Lung (tissue), 11 donors: ENCODE measurements at regions not wholly inside any gene's neighbourhood (a gene's known extent, or its start where the extent isn't known, plus 50 kb on each side); places are given as distances from the start of the nearest gene placed in this dataset.
A peak's percentile ranks its signal among the peaks of the same experiment; 100 is the strongest.

Experiments
- ATAC-seq: fragments of 200-7000 bp; cut with Tn5 transposase; one replicate; pipeline ENCODE4 v1.9.1; 2020; ENCODE audit warnings: moderate number of reproducible peaks; ENCODE audit not compliant: insufficient read depth, low FRiP score
- DNase-seq, 3 donors: peaks; one replicate each; pipeline ENCODE4 v3.0.0-alpha.2; 2013 to 2017
- H3K27ac ChIP-seq, 2 donors: one replicate each; pipeline ENCODE4 v1.5.1; 2013; ENCODE audit warnings: mild to moderate bottlenecking in 2 of 2, moderate library complexity in 2 of 2, control low read depth in 1 of 2, inconsistent platforms in 1 of 2, low read depth in 1 of 2, low read length in 1 of 2
- H3K27me3 ChIP-seq, 3 donors: one replicate each; pipeline ENCODE4 v1.5.1; 2013; ENCODE audit warnings: low read length in 2 of 3; ENCODE audit not compliant: control insufficient read depth in 3 of 3, insufficient read depth in 3 of 3
- H3K36me3 ChIP-seq, 4 donors: one replicate each; pipeline ENCODE4 v1.5.1; 2013; ENCODE audit warnings: low read length in 4 of 4, mild to moderate bottlenecking in 1 of 4, moderate library complexity in 1 of 4; ENCODE audit not compliant: control insufficient read depth in 4 of 4, insufficient read depth in 4 of 4
- H3K4me1 ChIP-seq, 5 donors: one replicate each; pipeline ENCODE4 v1.5.1; 2013; ENCODE audit warnings: low read length in 5 of 5, mild to moderate bottlenecking in 2 of 5, moderate library complexity in 1 of 5; ENCODE audit not compliant: control insufficient read depth in 5 of 5, insufficient read depth in 5 of 5
- H3K4me3 ChIP-seq: one replicate; pipeline ENCODE4 v1.5.1; 2013; ENCODE audit warnings: mild to moderate bottlenecking, control low read depth, moderate library complexity
- H3K9ac ChIP-seq, 2 donors: one replicate each; pipeline ENCODE4 v1.5.1; 2013; ENCODE audit warnings: low read length in 2 of 2, control low read depth in 1 of 2; ENCODE audit not compliant: insufficient read depth in 1 of 2
- H3K9me3 ChIP-seq, 4 donors: one replicate each; pipeline ENCODE4 v1.5.1; 2013; ENCODE audit warnings: low read length in 3 of 4, mild to moderate bottlenecking in 1 of 4, moderate library complexity in 1 of 4; ENCODE audit not compliant: control insufficient read depth in 4 of 4, insufficient read depth in 3 of 4
- WGBS, 2 donors: extraction: QIAGEN DNeasy Blood & Tissue Kit; methylation state at CpG; one replicate each; pipeline ENCODE4 v1.1.7; 2013; 5-methylcytosine and 5-hydroxymethylcytosine counted together
- TF ChIP-seq, protein P1 (sequence below): IDR thresholded peaks from 2 replicates; pipeline ENCODE4 v1.5.1; 2012; ENCODE audit warnings: mild to moderate bottlenecking; ENCODE audit errors: control extremely low read depth, extremely low read depth
- donor health status: control.
- donor health status: control.
- donor health status: Bipolar disorder and iron deficiency.
- donor health status: healthy.
- donor health status: DM: yes; HTN: yes; CAD: no.

- no peak for ATAC-seq
- Histone ChIP-seq H3K27me3 (no peaks in the 10 kb centered on the region), H3K27ac (no peak overlapping the region), H3K4me1 (peaks cover 0 to 3% (median 0%) of the 10 kb centered on the region in 5 donors), H3K4me3 (no peak overlapping the region), H3K9me3 (no peaks in the 10 kb centered on the region), H3K9ac (no peak overlapping the region), H3K36me3 (no peaks in the 10 kb centered on the region)
- no peak for DNase-seq
- WGBS, 2 donors = 94 to 98% methylated on average over 2 of the region's 2 CpGs
- TF ChIP-seq, protein P1, sequence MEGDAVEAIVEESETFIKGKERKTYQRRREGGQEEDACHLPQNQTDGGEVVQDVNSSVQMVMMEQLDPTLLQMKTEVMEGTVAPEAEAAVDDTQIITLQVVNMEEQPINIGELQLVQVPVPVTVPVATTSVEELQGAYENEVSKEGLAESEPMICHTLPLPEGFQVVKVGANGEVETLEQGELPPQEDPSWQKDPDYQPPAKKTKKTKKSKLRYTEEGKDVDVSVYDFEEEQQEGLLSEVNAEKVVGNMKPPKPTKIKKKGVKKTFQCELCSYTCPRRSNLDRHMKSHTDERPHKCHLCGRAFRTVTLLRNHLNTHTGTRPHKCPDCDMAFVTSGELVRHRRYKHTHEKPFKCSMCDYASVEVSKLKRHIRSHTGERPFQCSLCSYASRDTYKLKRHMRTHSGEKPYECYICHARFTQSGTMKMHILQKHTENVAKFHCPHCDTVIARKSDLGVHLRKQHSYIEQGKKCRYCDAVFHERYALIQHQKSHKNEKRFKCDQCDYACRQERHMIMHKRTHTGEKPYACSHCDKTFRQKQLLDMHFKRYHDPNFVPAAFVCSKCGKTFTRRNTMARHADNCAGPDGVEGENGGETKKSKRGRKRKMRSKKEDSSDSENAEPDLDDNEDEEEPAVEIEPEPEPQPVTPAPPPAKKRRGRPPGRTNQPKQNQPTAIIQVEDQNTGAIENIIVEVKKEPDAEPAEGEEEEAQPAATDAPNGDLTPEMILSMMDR = no peak
These were observed 965.6 kb downstream of the EFNB2 start for GRCh38 chr13:105569816-105570215.

GRCh38 chr13:105567951-105568525 is 967.4 kb downstream of the EFNB2 start:
- TF ChIP-seq, protein P1 = no peak
- Histone ChIP-seq H3K4me1 (peaks cover 0 to 3% (median 0%) of the 10 kb centered on the region in 5 donors), H3K9me3 (no peaks in the 10 kb centered on the region), H3K4me3 (no peak overlapping the region), H3K9ac (no peak overlapping the region), H3K27ac (no peak overlapping the region), H3K27me3 (no peaks in the 10 kb centered on the region), H3K36me3 (no peaks in the 10 kb centered on the region)
- peak; percentile 47 for ATAC-seq
- peak; percentile 14 to 61 (median 30) for DNase-seq
- WGBS, 2 donors = 67 to 79% methylated on average over 7 of the region's 7 CpGs

GRCh38 chr13:105565136-105565727 is 970.2 kb downstream of the EFNB2 start:
- Histone ChIP-seq H3K4me3 (no peak overlapping the region), H3K4me1 (peaks cover 0 to 3% (median 0%) of the 10 kb centered on the region in 5 donors), H3K27me3 (no peaks in the 10 kb centered on the region), H3K9me3 (no peaks in the 10 kb centered on the region), H3K36me3 (no peaks in the 10 kb centered on the region), H3K9ac (no peak overlapping the region), H3K27ac (no peak overlapping the region)
- ATAC-seq (no peak), DNase-seq (peak in 1 of 3 donors; percentile 12)
- TF ChIP-seq, protein P1 = no peak
- 77 to 84% methylated on average over 3 of the region's 3 CpGs for WGBS, 2 donors
